DMS 273 (cell line): ENCODE measurements at regions not wholly inside any gene's neighbourhood (a gene's known extent, or its start where the extent isn't known, plus 50 kb on each side); places are given as distances from the start of the nearest gene placed in this dataset.

ENCODE experiments used
- DNase-seq: peaks from one replicate; lab custom pipeline; 2025; ENCODE audit not compliant: unreplicated experiment; lab: John Stamatoyannopoulos, UW

DNA sequence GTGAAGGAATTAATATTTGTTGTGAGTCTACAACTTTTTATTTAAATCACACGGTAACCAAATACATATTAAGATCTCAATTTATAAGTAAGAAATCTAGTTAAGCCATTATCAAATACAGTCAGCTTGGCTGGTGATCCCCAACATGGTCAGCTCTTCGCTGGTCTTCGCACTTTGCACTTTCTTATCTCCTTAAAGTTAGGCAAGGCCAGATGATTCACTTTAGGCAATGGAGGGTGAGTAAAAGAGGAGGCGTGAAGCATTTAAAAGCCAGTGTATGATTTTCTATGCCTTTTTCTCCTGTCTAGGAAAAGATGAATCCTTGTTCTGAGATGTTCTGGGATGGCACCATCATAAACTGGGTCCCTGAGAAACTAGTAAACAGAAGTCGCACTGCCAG, 793.7 kb upstream of the ARGLU1 start:
- no peak for DNase-seq

DNA sequence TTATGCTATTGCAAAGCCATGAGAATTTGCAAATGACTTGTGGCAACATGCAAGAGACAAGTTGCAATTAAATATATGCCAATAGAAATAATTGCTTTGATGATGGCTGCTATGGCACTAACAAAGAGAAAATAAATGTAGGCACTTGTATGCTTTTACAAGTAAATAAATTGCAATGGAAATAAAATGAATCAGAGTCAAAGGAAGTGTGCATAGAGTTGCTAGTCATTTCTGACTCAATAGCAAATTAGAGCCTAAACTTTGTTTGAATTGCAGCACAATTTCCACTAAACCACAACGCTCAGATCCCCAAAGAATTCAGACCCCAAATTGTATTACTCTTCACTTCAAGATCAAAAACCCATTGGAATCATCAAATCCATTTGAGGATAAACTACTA, 792.1 kb upstream of the ARGLU1 start:
- no peak for DNase-seq

DNA sequence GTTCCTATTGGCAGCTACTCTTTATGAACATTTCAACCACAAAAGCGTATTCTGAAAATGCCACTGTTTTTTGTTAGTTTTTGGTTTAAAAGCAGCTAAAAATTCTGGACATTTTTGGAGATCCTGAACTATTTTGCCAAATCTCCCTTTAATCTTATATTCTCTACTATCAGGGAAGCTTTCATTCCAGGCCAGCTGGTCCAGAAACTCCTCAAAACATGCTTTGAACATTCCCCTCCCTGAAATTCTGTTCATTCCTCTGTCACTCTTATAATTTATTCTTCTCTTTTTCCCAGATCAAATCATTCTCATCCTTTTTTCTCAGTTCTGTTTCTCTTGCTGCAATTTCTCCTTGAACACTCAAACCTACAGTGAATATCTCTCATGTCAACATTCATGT, 790.9 kb upstream of the ARGLU1 start:
- DNase-seq: no peak

DNA sequence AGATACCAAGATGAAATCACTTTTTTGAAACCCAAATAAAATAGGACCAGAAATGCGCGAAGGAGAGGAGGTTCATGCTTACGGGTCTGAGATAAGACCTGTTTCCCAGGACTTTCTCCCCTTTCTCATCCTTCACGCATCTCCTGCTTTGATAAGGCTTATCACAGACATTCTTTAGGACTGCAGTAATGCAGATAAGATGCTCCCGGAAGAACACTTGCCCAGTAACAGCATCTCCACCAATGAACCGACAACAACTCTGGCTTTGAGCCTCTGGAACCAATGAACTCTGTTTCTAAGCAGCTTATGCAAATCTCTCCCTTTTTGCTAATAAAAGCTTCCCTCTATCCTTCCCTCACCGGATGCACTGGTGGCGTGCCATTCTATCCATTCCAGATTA, 783.4 kb upstream of the ARGLU1 start:
- DNase-seq: no peak

DNA sequence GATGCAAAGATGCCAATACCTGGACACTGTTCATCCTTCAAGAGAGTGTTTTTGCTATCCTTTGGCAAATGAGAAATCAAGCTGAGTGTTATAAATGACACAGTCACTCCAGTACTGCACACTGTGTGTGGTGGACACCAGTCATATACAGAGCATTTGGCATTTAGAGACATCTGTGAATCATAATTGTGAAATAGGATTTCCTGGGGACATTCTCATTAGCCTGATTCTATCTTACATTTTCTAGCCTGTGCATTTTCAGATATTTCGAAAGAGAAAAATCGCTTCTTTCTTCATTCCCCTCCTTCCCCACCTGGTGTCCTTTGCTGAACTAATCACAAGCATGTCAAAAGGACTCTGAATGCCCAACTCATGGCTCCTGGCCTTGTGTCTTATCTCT, 781.0 kb upstream of the ARGLU1 start:
- no peak for DNase-seq

DNA sequence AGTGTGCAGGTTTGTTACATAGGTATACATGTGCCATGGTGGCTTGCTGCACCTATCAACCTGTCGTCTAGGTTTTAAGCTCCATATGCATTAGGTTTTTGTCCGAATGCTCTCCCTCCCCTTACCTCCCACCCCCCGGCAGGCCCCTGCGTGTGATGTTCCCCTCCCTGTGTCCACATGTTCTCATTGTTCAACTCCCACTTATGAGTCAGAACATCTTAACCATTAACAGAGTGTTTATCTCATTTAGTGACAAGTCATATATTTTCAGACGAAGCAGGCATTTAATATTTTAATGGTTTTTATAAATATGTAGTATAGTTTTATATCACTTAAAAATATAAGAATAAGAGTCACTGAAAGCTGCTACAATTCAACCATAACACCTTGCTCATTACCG, 780.5 kb upstream of the ARGLU1 start:
- DNase-seq: no peak

DNA sequence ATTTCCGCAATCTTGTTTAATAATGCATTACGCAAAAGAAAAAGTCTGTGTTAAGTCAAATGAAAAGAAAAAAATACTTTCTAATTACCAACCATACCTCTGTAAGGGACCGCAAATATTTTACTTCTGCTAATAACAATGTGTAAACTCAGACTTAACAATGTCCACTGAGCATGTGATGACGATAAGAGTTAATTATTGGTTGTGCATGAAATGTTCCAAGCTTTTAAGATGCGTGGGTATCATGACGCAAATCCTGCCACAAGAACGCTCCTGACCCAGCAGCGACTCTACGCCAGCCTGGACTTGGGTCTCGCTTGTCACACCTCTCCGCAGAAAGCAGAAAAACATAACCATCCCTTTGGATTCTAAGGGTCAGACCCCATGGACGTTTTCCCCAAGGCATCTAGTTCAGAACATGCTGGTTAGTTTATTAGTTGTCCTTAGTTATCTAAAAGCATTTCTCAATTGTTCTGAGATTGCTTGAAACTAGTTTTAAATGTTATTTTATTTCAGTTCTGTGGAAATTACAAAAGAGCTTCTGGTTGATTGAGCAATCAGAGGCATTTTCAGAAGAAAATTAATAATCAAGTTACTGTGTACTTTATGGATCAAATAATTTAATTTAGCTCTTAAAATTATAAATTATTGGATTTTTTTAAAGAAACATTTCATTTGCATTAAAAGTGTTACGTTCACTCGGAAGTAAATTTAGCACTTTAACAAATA, 779.9 kb upstream of the ARGLU1 start:
- no peak for DNase-seq

DNA sequence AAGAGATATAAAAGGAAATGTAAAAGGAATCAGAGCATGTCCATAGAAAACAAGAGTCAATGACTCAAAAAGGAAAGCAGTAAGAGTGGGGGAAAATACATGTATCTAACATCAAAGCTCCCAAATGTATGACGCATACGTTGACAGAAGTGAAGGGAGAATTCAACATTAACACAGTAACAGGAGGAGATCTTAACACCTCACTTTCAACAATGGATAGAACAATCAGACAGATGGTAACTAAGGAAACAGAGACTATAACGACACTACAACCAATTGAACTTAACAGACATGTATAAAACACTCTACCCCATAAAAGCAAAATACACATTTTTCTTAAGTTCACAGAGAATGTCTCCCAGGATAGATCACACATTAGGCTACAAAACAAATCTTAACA, 774.8 kb upstream of the ARGLU1 start:
- no peak for DNase-seq

DNA sequence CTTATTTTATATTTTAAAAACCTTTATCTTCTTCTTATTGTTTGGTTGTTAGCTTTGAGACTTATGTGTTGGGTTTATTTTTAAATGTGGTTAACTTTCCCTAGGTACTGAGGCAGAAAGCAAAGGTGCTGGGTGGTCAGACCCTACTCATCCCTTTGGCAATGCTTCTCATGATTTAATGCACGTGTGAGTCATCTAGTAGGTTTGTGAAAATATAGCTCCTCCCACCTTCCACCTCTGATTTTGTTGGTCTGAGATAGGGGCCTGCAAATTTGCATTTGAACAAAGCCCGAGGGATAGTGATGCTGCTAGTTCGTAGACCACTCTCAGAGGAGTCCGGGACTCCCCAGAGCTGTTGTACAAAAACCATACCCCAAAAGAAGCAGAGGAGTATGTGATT, 771.3 kb upstream of the ARGLU1 start:
- no peak for DNase-seq

DNA sequence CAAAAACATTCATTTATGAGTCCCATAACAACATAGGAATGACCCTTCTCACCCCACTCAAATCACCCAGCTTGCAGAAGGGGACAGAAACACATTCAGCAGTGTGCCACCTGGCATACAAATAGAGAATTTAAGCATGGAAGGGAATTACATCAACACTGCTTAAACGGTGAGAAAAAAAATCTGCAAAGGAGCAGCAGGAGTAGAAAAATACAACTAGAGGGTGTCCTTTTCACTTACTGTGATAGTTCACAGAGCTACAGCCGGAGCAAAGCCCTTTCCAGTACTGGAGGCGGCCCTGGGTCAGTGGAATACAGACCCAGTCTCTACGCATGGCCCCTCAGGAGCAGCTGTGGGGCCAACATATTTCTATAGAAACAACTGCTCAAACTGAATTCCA, 764.3 kb upstream of the ARGLU1 start:
- DNase-seq: no peak

DNA sequence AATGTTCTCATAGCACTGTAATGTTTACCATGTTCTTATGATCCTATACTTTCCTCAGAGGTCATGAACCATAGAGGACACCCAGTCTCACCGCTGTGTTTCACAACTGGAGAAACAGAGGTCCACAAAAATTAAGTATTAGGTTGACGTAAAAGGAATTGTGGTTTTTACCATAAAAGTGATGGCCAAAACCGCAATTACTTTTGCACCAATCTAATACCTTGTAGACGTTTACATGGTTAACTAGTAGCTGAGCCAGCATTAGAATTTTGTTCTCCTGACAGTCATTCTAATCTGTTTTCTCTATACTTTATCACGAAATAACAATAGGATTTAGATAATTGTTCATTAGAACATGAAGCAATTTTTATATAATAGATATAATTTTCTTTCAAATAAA, 763.4 kb upstream of the ARGLU1 start:
- DNase-seq: no peak

DNA sequence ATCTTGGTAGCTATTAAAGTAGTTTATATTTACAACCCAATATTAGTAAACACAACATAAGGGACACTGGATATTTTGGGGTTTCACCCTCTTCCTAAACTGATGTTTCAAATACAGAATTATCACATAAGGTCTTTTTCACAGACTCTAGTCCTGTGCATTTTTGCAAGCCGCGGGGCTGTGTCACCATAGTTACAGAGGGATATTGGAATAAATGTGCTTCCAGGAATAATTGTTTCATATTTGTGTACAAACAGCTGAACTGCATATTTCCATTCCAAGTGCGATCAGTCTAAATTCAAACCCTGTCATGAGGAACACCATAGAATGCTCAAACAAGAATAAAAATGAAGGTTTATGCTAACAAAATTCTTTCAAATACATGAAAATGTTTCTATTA, 762.5 kb upstream of the ARGLU1 start:
- no peak for DNase-seq

DNA sequence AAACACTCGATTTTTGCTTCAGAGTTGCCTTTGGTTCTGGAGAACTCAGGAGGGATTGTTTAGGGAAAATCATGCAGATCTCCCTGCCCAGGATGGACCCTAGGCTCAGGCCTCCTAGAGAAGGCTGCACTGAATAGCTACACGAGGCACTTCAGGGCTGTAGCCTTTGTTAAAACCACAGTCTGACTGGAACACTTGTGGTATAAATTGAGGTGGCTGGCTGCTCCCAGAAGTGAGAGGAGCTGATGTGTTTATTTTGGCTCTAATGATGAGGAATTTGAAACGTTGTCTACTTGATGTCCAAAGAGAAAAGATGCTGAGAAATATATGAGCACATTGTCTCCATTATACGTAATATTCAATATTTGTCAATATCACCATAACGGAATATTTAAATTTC, 762.1 kb upstream of the ARGLU1 start:
- DNase-seq: no peak

DNA sequence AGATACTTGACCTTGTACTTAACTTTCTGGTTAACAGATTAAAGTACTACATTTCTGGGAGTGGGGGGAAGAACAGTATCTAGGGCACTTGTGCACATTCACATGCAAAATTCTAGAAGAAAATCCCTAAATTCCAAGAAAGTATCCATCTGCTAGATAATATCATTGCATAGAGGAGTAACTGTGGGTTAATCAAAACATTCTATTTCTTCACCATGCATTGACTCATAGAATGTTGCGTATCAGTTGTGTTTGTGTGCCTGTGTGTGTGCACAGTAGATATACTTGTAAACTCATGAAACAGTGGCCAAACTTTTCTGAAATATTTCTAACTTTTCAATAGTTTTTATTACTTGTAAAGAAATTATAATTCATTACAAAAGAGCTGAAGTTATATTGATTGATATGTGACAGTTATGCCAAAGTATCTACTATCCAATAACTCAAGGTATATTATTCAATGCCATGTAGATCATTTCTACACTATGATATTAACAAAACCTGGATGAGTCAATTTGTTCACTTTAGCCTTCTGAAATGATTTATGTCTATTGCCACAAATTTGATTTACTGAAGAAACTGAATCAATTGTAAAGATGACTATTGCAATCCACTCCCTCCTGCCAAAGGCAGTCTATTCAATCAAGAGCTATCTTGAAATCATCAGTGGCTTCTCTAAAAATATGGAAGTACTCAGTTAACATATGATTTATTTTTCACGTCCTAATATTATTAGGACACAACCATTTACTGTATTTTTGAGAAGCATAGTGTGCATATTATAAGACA, 756.7 kb upstream of the ARGLU1 start:
- no peak for DNase-seq

DNA sequence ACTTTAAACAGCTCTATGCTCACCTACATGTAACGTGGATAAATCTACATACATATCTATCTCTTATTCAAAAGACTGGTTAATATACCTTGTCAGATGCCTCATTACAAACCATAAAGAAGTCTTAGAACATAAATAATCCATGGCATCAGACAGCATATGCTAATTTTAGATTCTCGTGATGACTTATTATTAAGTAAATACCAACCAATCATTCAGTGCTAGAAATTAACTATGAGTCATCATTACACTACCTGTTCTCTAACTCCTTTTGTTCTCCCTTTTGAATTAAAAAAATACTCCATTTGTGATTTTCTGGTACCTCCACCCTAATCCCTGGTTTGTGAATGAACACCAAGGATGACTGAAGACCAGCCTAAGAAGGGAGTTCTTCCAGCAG, 754.3 kb upstream of the ARGLU1 start:
- no peak for DNase-seq

DNA sequence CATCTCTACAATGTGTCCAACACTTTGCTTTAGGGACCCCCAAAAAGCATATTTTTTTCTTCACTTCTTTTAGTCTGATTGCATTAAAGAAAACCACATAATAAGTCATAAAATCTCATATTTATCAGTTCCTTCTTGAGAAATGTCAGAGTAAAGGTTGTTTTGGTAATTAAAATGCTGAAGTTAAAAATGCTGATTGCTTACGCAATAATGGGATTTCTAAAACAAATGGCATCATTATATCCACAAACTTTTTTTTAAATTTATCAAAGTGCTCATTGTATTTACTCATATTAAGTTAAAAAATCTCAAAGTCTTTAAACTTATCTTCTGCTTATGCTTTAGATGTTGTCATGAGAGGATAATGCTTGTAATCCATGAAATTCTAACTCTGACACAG, 737.2 kb upstream of the ARGLU1 start:
- no peak for DNase-seq

DNA sequence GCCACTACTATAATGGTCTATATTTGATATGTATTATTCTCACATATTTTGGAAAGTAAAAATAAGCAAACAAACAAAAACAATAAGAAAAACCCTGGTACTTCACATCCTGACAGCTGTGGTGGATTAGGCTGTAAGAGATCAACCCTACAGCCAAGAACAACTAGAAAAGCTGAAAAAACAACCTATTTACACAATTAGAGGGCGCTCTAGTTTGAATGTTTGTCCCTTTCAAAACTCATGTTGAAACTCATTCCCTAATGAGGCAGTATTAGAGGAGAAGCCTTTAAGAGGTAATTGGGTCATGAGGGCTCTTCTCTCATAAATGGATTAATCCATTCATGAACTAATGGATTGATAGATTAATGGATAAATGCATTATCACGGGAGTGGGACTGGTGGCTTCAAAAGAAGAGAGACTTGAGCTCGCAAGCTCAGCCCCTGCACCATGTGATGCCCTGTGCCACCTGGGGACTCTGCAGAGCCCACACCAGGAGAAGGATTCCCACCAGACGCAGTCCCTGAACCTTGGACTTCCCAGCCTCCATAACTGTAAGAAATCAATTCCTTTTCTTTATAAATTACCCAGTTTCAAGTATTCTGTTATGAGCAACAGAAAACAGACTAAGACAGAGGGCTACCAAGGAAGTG, 733.9 kb upstream of the ARGLU1 start:
- no peak for DNase-seq

DNA sequence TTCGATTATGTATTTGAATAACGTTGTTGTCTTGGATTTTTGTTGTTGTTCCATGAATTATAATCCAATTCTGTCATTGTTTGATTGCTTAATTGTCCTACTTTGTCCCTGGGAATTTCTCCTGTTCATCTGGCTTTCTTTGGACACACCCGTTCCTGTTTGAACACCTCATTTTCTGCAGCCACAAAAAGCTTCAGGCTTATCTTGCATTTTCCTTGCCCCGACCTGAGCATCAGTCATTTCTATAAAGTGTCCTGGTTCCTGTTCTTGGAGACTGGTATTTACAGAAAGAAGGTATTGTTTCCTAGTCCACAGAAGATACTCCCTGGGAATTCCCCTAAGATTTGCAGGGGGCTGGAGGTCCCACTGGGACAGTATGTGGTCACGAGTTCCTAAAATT, 731.8 kb upstream of the ARGLU1 start:
- DNase-seq: no peak

DNA sequence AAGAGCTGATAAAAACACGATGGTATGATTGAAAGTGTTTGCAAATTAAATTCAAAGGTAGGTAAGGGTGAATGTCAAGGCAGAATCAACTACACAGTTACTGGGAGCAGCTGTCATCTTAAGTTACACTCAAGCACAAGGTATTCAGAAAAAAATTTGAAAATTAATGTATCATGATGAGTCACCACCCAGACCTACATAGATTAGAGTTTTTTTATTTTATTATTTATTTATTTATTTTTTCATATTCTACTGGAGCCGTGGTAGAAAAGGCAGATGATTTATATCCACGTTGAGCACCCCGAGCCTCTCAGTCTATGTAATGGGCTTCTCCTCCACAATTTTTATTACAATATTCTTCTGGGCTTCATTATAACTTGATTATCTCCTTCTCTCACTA, 728.9 kb upstream of the ARGLU1 start:
- DNase-seq: no peak

DNA sequence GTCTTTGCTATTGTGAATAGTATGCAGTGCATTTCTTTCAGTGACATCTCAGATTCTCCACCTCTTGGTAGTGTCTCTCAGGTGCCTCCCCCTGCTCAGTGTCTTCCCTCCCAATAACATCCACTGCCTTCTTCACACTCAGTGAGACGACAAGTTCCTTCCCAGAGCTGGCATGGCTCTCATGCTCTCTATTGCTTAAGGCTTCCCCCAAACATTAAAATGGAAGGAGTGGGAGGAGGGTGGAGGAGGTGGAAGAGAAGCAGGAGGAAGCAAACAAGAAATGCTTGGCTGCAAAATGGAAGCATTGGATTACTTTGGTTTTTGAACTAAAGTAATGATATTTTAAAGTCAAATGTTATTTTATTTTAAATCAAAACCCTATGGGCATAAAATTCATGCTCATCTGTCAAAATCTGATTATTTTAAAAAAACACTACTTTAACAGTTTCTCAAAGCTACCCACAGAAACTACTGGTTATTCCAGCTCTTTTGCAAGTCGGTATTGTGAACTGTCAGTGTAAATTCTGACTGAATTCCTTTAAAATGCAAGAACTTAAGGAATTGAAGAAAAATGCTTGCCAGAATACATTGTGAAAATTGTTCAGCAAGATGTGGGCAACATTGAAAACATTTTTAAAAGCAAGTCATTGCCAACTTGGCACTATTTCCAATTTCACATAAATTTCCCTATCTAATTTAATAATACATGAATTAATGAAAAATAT, 727.6 kb upstream of the ARGLU1 start:
- DNase-seq: no peak

DNA sequence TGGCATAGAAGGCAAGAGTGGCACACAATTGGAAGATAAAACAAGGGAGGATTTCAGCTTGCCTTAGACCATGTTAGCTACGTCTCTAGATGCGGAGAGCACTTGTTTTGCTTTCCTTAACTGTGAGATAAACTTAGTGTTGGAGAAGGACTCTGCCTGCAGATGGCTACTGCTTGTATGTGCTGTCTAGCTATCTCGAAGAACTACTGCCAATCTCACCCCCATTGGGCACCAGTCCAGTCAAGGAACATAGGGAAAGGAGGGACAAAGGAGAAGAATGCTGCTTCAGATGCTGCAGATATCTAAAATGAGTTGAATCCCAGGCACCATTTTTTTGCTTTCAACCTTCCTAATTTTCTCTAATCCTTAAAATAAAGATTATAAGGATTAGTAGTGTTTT, 726.0 kb upstream of the ARGLU1 start:
- no peak for DNase-seq

DNA sequence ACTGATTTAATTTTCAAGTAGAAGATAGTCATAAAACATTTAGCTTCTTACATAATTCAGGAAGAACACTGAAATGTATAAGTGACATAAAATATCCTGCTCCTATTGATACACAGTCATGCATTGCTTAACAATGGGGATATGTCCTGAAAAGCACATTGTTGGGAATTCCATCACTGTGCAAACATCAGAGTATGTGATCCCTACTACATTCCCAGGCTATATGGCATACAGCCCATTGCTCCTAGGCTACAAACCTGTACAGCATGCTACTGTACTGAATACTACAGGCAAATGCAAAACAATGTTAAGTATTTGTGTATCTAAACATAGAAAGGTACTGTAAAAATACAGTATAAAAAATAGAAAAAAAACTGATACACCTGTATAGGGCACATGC, 723.9 kb upstream of the ARGLU1 start:
- no peak for DNase-seq
